Adrenal gland (tissue), 9 donors: ENCODE measurements at regions not wholly inside any gene's neighbourhood (a gene's known extent, or its start where the extent isn't known, plus 50 kb on each side); places are given as distances from the start of the nearest gene placed in this dataset.

Experiments
- DNase-seq, 7 donors: peaks; one replicate each; pipeline ENCODE4 v3.0.0-alpha.2; 2019 to 2020
- H3K27ac ChIP-seq, 5 donors: fragments of 200-600 bp; sonication (generic) in 4 of 5; 1 replicate in 3 of 5; 2 replicates in 2 of 5; pipeline versions ENCODE4 v1.5.1 to v1.8.0; 2016 to 2020; ENCODE audit warnings: mild to moderate bottlenecking in 1 of 5
- H3K27me3 ChIP-seq: fragments of 200-600 bp; 2 replicates; pipeline ENCODE4 v1.8.0; 2021
- H3K36me3 ChIP-seq, 2 donors: fragments of 200-600 bp; replicated peaks in 1 of 2; 1 replicate in 1 of 2; 2 replicates in 1 of 2; pipeline versions ENCODE4 v1.5.1 to v1.8.0; 2018 to 2022
- H3K4me1 ChIP-seq, 2 donors: fragments of 200-600 bp; replicated peaks in 1 of 2; 1 replicate in 1 of 2; 2 replicates in 1 of 2; pipeline versions ENCODE4 v1.5.1 to v1.8.0; 2018 to 2021
- H3K4me3 ChIP-seq, 4 donors: fragments of 200-600 bp; sonication (generic) in 3 of 4; one replicate each; pipeline ENCODE4 v1.5.1; 2016 to 2018
- H3K9me3 ChIP-seq, 3 donors: fragments of 200-600 bp; sonication (generic) in 1 of 3; replicated peaks in 1 of 3; 1 replicate in 2 of 3; 2 replicates in 1 of 3; pipeline versions ENCODE4 v1.5.1 to v1.8.0; 2016 to 2021
- POLR2A ChIP-seq, 2 donors: fragments of 450-650 bp; IDR thresholded peaks; one replicate each; pipeline ENCODE4 v1.6.1; 2017; ENCODE audit warnings: antibody characterized with exemption in 2 of 2, mild to moderate bottlenecking in 2 of 2, moderate library complexity in 1 of 2
- WGBS, 4 donors: extraction: QIAGEN DNeasy Blood & Tissue Kit in 2 of 4; methylation state at CpG; one replicate each; pipeline versions ENCODE4 v1.1.5 to v1.1.7; 2013 to 2017; 5-methylcytosine and 5-hydroxymethylcytosine counted together
- intact Hi-C, 2 donors: fragments of 100-400 bp; cut with DNase I; formaldehyde crosslinking; loops; one replicate each; pipeline versions ENCODE4 v1.14.1 to v1.15.0; 2022 to 2023
- TF ChIP-seq, protein P1 (sequence below), 6 experiments: fragments of 450-650 bp in 4 of 6; fragments of 200-600 bp in 2 of 6; sonication (generic) in 1 of 6; IDR thresholded peaks; 1 replicate in 5 of 6; 2 replicates in 1 of 6; pipeline versions ENCODE4 v1.5.1 to v1.8.0; 2016 to 2021; ENCODE audit warnings: antibody characterized with exemption in 6 of 6, mild to moderate bottlenecking in 2 of 6, moderate library complexity in 1 of 6
- donor health status: healthy with polysubstance abuse.
- donor health status: Bipolar disorder and iron deficiency.
- donor health status: DM: yes; HTN: yes; CAD: no.
- donor health status: DM: no; HTN: no; CAD: no.
- donor health status: DM: no; HTN: no; CAD: no.

DNA sequence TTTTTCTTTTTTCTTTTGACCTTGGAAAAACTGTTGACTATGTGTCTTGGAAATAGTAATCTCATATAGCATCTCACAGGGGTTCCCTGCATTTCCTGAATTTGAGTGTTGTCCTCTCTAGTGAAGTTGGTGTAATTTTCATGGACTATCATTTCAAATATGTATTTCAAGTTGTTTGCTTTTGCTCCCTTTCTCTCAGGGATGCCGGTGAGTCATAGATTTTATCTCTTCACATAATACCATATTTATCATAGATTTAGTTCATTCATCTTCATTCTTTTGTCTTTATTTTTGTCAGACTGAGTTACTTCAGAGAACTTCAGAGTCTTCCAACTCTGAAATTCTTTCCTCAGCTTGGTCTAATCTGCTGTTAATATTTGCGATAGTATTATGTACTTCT lies 1320.6 kb downstream of the LRFN5 start:
- Histone ChIP-seq H3K4me1 (no peaks in the 10 kb centered on the region), H3K36me3 (no peaks in the 10 kb centered on the region), H3K27ac (no peak overlapping the region), H3K4me3 (no peak overlapping the region), H3K9me3 (no peaks in the 10 kb centered on the region), H3K27me3 (no peaks in the 10 kb centered on the region)
- TF ChIP-seq POLR2A (IDR thresholded peaks at IDR 0.05): no peak
- TF ChIP-seq, protein P1, sequence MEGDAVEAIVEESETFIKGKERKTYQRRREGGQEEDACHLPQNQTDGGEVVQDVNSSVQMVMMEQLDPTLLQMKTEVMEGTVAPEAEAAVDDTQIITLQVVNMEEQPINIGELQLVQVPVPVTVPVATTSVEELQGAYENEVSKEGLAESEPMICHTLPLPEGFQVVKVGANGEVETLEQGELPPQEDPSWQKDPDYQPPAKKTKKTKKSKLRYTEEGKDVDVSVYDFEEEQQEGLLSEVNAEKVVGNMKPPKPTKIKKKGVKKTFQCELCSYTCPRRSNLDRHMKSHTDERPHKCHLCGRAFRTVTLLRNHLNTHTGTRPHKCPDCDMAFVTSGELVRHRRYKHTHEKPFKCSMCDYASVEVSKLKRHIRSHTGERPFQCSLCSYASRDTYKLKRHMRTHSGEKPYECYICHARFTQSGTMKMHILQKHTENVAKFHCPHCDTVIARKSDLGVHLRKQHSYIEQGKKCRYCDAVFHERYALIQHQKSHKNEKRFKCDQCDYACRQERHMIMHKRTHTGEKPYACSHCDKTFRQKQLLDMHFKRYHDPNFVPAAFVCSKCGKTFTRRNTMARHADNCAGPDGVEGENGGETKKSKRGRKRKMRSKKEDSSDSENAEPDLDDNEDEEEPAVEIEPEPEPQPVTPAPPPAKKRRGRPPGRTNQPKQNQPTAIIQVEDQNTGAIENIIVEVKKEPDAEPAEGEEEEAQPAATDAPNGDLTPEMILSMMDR (IDR thresholded peaks at IDR 0.05): no peak
- no peak for DNase-seq
- intact Hi-C loops: no loop called here
- WGBS, 4 donors: 63 to 72% (median 65%) methylated on average over 2 of the region's 2 CpGs

DNA sequence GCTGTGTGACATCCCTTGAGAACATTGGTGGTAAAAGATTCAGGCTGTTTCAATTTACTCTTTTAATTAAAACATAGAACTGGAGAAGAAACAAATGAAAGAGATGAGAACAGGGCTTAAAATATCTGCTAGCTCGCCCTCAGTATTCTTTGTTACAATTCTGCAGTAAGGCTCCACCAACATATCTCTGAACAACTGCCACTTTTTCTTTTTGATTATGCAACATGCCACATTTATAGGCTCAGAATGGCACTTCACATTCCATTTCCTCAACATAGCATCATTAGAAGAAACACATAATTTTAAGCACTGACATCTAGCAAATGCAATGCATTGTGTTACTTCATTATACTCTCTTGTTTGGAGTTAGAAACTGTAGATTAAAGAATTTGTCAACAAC lies 1315.2 kb downstream of the LRFN5 start:
- Histone ChIP-seq H3K27me3 (no peaks in the 10 kb centered on the region), H3K36me3 (no peaks in the 10 kb centered on the region), H3K4me1 (no peaks in the 10 kb centered on the region), H3K9me3 (no peaks in the 10 kb centered on the region), H3K27ac (no peak overlapping the region), H3K4me3 (no peak overlapping the region)
- 65 to 81% (median 67%) methylated on average over 1 of the region's 1 CpG for WGBS, 4 donors
- intact Hi-C loops: no loop called here
- no peak for DNase-seq
- TF ChIP-seq, protein P1 (IDR thresholded peaks at IDR 0.05): no peak
- no peak for TF ChIP-seq POLR2A (IDR thresholded peaks at IDR 0.05)

DNA sequence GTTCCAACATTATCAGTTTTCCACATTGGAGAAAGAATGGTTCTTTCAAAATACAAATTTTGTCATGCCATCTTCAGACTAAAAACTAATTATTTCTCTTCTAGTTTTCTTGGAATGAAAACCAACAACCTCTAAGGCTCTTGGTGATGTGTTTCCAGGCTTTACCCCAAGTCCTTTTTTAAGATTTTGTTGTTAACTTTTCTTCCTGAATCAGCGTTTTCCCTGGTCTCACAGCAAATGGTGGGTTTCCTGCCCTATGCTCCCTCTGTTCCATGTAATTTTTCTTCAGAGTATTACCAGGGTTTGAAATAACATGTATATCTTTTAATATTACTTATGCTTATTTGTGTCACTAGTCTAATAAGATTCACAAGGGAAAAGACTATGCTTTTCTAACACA lies 1311.9 kb downstream of the LRFN5 start:
- no peak overlapping the region for H3K4me3 ChIP-seq
- H3K4me1 ChIP-seq: no peaks in the 10 kb centered on the region
- H3K9me3 ChIP-seq: no peaks in the 10 kb centered on the region
- H3K36me3 ChIP-seq: no peaks in the 10 kb centered on the region
- DNase-seq: no peak
- TF ChIP-seq, protein P1 (IDR thresholded peaks at IDR 0.05): no peak
- TF ChIP-seq POLR2A (IDR thresholded peaks at IDR 0.05): no peak
- intact Hi-C loops: no loop called here
- H3K27ac ChIP-seq: no peak overlapping the region
- 68 to 86% (median 75%) methylated on average over 1 of the region's 1 CpG for WGBS, 4 donors
- H3K27me3 ChIP-seq: no peaks in the 10 kb centered on the region

GRCh38 chr14:42911642-42912041 lies 1305.0 kb downstream of the LRFN5 start:
- intact Hi-C loops: no loop called here
- no peaks in the 10 kb centered on the region for H3K36me3 ChIP-seq
- no peak for DNase-seq
- no peak for TF ChIP-seq POLR2A (IDR thresholded peaks at IDR 0.05)
- TF ChIP-seq, protein P1 (IDR thresholded peaks at IDR 0.05): no peak
- no peaks in the 10 kb centered on the region for H3K27me3 ChIP-seq
- no peak overlapping the region for H3K4me3 ChIP-seq
- no peak overlapping the region for H3K27ac ChIP-seq
- no peaks in the 10 kb centered on the region for H3K9me3 ChIP-seq
- no peaks in the 10 kb centered on the region for H3K4me1 ChIP-seq
